ENCODE measurements at regions not wholly inside any gene's neighbourhood (a gene's known extent, or its start where the extent isn't known, plus 50 kb on each side); places are given as distances from the start of the nearest gene placed in this dataset.

DNA sequence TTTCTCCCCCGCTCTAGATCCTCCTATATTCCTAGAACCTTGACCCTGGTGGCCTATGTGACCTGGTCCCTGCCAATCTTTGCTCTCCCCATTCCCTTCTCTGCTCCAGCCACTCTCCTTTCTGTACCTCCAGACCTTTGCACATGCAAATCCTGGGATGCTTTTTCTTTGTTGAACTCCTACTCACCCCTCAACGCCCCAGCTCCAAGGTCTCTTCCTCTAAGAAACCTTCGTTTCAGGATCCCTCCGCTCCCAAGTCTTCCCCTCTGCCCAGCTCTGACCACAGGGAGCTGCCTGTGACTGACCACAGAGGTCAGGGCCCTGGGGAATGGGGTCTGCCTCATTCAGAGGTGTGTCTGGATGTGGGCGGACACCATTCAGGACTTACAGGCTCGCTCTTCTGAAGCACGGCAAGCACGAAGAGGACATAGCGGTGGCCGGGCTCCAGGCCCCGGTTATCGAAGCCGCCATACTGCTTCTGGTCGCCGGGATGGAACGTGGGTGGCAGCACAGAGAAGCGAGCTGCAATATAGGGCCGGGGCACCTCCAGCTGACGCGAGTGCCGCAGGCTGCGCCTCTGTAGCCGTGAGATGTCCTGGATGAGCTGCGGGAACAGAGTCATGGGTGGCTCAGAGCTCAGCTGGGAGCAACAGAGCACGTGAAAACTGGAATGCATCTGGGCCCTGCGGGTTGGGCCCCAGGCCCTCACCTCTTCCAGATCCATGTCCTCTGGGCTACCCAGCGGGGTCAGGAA lies 120.9 kb downstream of the PTPRS start:
- no peak for DNase-seq (ENCODE audit: low read depth, low spot score)
- no peak overlapping the region for H3K27ac ChIP-seq

DNA sequence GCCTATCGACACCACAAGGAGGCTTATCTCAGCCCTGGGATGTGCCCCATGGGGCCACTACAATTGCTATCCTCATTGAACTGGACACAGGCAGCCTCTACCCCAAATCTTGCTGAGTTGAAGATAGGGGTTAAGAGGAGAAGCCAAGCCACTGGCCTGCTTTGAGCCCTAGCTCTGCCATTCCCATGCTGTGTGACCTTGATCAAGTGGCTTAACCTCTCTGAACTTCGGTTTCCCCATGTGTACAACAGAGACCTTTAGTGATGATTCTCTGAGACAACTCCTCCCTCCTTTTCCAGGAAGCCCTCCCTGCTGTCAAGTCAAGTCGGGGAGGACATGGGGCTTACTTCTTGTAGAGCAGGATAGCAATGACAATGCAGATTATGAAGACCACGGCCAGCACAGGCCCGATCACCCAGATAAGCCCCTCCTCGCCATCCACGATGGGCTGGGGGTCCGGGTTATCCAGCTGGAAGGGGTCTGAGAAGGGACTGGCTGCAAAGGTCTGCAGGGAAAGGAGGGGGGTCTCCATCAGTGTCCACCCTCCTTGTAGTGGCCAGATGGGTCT lies 121.6 kb downstream of the PTPRS start:
- no peak for DNase-seq (ENCODE audit: low read depth, low spot score)

DNA sequence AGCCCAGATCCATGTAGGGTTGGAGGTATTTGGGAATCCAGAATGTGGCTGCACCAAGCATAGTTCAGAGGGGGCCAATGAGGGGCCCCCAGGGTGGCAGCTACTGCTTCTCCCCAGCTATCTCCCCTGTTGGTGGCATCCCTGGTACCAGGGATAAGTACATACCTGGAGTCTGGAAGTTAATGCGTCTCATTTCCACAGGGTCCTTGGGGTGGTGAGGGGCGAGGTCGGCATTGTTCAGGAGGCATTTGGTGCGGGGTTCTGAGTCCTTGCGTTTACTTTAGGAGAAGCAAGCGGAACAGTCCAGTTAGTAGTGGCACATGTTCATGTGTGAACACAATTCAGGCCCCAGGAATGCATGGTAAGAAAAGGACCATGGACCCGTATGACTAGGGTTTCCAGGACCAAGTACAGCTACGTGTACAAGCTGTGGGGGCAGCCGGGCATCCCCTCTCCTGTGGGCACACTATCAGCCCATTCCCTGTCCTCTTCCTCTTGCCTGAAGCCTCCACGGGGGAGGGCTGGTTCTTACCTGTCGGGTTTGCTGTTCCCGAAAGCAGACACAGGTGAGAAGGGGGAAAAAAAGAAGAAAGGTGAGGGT lies 122.3 kb downstream of the PTPRS start:
- no peak for DNase-seq (ENCODE audit: low read depth, low spot score)
- H3K27ac ChIP-seq = no peak overlapping the region

More for the DNA sequence above, 121.6 kb downstream of the PTPRS start:
- no peak overlapping the region for H3K27ac ChIP-seq

DNA sequence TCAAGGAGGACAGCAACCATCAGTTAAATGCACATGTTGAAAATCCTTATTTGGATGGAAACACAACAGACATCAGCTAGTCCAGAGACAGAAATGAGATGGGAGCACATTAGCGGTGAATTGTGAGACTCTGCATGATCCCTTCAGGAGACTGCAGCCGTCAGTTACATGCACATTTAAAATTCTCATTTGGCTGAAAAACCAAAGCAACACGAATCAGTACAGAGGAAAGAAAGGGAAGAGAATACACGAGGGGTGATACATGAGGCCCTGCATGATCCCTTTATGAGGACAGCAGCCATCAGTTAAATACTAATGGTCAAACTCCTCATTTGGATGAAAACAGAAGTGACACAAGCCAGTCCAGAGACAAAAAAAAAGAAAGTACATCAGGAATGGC lies 123.4 kb downstream of the PTPRS start:
- no peak for DNase-seq (ENCODE audit: low read depth, low spot score)
- H3K27ac ChIP-seq = no peak overlapping the region

DNA sequence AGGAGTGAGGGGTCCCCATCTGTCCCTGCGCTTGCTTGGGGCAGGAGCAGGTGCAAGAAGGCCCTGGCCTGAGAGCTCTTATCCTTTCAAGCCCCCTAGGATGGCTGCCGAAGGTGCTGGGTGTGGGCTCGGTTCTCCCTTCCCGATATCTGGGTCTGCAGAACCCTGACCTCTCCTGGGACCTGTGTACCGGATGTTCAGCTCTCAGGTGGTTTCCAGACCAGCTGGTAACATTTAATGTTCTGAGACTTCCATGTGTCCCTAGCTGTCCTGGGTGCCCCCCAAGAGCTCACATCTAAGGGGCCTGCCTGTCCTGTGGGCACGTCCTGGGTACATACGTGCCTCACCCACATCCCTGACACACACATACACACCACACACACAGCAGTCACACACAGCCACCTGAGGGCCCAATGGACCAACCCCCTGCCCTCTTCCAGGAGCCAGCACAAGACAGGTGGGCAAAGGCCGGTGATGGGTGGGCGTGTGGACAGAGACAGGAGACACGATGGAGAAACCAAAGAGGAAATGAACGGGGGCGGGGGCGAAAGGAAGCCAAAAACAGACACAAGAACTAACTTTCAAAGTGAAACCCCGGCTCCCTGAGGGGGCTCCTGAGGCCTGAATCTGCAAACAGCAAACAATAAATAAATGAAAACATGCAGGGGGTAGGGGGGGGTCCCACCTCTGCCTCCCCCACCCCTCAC lies 124.3 kb downstream of the PTPRS start:
- H3K27ac ChIP-seq = no peak overlapping the region
- DNase-seq (ENCODE audit: low read depth, low spot score) = no peak

DNA sequence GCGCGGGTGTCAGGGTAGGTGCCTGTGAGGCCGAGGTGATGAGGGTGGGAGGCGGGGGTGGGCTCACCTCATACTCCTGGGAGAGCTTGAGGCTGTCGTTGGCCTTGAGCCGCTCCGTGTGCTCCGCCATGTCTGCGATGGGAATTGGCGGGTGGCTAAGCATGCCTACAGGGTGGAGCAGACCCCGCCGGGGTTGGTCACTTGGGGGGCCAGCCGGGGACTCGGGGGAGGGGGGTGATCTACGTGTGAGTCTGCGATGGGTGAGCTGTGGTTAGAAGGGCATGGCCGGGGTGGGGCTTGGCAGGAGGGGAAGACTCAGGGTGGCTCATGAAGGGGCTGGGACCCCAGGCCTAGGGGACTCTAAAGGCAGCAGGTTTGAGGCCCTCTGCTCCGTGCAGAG lies 125.2 kb downstream of the PTPRS start:
- no peak for DNase-seq (ENCODE audit: low read depth, low spot score)
- H3K27ac ChIP-seq = no peak overlapping the region

DNA sequence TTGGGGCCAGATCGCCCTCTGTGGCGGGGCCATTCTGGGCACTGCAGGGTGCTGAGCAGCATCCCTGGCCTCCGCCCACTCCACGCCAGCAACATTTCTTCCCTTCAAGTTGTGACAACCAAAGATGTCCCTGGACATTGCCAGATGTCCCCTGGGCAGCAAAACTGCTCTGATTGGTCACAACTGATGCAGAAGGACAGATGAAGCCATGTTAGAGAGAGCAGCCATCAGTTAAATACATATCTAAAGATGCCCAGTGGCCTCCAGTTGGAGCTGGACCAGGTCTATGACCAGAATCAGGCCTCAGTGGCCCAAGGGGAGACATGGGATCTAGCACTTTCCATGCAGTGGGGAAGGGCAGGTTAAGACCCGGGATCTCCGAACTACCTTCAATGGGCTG lies 125.7 kb downstream of the PTPRS start:
- no peak overlapping the region for H3K27ac ChIP-seq
- no peak for DNase-seq (ENCODE audit: low read depth, low spot score)

DNA sequence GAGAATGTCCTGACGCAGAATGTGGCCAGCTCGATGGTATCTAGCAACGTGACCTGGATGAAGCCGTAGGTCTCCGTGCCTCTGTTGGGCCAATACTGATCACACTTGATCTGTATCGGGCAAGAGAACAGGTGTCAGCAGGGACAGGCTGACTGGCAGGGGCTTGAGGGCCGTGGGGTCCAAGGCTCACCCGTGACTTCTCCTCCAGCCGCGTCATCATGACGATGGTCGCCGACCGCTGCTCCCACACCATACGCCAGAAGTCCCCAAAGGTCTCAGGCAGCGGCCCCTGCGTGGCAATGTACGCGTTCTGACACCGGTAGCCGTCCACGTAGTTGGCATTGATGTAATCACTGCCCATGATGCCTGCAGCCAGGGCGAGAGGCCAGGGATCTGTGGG lies 126.2 kb downstream of the PTPRS start:
- no peak for DNase-seq (ENCODE audit: low read depth, low spot score)
- H3K27ac ChIP-seq = no peak overlapping the region

DNA sequence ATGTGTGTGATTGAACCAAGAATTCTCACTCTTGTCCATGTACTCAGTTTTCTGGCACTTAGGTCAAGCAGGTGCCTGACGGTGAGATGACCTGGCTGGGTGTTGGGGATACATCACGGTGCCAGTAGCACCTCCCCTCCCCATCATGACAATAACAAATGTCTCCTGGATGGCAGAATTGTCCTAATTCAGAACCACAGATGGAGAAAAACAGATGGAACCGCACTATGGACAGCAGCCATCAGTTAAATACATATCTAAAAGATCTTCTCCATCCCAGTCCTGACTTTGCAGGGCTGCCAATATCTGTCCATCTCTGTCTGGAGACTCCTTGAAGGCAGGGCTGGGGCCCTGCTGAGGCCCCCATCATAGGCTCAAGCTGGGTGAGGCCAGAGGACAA lies 126.9 kb downstream of the PTPRS start:
- DNase-seq (ENCODE audit: low read depth, low spot score) = no peak
- H3K27ac ChIP-seq = no peak overlapping the region

DNA sequence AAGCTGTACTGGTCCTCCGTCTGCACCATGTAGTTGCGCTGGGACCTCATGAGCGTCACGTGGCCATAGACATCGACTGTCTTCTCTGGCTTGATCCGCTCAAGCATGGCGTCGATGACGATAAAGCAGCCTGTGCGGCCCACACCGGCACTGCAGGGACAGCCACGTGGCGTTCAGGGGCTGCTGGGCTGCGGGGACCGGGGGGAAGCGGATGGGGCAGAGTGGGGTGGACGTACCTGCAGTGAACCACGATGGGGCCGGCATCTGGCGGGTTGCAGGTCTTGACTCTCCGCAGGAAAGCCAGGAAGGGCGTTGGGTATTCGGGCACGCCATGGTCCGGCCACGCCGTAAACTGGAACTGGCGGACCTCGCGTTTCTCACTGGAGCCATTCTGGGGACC lies 128.5 kb downstream of the PTPRS start:
- no peak overlapping the region for H3K27ac ChIP-seq
- no peak for DNase-seq (ENCODE audit: low read depth, low spot score)

DNA sequence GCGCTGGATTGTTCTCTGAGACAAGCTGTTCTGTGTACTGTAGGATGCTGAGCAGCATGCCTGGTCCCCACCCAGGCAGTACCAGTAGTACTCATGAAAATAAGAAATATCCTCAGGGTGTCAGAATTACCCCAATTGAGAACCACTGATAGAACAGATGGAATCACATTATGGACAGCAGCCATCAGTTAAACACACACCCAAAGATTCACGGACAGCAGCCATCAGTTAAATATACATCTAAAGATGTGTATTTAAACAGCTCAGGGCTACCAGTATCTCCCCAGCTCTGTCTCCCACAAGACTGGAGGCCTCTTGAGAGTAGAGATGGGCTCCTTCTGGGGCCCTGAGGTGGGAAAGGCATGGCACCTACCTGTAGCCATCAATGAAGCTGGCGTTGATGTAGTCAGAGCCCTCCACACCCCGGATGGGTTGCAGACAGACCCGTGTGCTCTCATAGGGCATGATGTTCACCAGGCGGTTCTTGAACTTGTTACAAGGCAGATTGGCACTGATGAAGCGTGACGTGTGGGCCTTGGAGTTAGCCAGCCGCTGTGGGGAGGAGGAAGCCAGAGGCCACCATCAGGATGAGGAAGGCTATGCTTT lies 129.3 kb downstream of the PTPRS start:
- DNase-seq (ENCODE audit: low read depth, low spot score) = no peak

DNA sequence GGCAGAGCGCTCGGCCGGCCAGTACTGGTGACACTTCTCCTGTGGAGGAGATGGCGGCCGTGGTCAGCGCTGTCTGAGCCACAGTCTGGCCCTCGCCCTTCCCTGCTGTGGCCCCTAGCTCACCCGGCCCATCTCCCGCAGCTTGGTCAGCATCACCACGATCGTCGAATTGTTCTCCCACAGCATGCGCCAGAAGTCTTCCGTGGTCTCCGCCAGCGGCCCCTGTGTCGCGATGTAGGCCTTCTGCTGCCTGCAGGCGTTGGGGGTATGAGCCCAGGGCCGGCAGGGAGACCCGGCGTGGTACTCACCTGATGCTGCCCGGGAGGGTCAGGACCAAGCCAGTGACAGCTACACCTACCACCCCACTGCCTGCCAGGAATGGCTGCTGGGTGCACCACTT lies 130.1 kb downstream of the PTPRS start:
- no peak overlapping the region for H3K27ac ChIP-seq
- DNase-seq (ENCODE audit: low read depth, low spot score) = no peak

More for the DNA sequence above, 129.3 kb downstream of the PTPRS start:
- no peak overlapping the region for H3K27ac ChIP-seq

DNA sequence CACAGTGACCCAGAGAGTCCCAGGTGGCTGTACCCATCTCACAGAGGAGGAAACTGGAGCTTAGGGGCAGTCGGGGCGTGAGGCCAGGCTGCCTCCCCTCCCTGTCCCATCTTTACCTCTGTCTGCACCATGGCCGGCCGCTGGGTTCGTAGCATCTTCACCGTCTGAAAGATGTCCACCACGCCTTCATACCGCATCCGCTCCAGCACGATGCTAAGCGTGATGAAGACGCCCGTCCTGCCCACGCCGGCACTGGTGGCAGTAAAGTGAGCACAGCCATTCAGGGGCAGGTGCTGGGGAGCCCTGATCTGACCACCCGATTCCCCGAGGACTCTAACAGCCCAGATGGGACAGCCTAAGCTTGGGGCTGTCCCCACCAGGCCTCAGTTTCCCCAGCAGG lies 132.8 kb downstream of the PTPRS start:
- no peak overlapping the region for H3K27ac ChIP-seq
- DNase-seq (ENCODE audit: low read depth, low spot score) = no peak

DNA sequence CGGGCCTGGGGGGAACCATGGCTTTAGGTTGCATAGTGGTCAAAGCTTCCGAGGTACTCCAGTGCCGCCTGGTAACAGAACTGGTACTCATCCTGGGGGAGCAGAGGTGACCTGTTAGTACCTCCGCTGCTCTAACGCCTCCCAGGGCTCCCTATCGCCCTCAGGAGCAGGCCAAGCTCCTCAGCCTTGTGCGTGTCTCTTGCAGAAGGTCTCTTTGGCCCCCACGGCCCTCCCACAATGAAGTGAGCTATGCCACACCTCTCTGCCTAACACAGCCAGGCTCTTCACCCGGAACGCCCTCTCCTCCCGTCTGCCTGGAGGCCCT lies 133.9 kb downstream of the PTPRS start:
- no peak overlapping the region for H3K27ac ChIP-seq
- DNase-seq (ENCODE audit: low read depth, low spot score) = no peak

DNA sequence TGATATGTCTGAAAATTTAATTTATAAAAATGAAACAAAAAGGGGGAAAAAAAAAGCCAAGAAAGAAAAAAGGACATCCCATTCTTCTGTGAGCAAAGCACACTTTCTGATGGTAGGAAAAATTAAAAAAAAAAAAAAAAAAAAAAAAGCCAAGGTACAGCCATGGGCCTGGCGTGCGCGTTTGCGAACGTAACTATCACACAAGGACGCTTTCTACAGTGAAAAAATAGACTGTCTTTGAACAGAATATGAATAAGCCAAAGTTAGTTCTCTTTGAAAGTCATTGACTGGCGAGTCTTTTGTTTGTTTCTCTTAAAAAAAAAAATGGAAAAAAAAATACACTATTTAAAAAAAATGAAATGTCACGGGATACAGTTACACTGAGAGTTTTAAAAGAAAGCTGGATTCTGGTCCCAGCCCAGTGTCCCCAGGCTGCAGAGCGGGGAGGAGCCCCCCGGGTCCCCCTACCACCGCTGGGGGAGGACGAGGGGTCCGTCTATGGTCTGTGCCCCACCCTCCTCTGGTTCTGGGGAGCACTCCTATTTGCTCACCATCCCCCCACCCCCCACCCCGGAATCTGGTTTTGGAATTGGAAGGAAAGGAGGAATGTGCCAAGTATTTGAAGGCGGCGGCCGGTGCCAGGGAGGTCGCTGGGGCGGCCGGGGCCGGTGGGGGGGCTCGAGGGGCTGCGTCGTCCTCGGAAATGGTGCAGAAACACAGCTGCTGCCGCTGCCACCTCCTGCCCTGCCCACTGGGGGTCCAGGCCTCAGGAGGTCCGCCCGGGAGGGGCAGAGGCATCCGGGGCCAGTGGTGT lies 134.5 kb downstream of the PTPRS start:
- no peak overlapping the region for H3K27ac ChIP-seq

DNA sequence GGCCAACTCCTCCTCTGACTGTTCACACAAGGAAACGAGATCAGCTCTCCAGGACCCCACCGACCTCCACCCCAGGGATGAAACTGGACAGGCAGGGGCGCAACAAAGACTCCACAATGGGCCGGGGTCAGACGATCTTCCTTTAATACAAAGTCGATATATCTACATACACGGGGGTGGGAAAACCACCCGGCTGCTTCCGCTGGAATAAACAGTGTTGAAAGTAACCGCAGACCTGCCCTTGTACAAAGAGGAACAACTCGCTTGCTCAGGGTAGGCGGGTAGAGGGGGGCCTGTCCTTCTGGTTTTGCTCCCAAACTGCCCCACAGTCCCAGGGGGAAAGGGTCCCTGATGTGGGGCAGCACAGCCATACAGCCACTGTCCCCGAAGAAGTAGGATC lies 135.2 kb downstream of the PTPRS start:
- H3K27ac ChIP-seq = no peak overlapping the region
- no peak for DNase-seq (ENCODE audit: low read depth, low spot score)

More for the DNA sequence above, 134.5 kb downstream of the PTPRS start:
- DNase-seq (ENCODE audit: low read depth, low spot score) = no peak

DNA sequence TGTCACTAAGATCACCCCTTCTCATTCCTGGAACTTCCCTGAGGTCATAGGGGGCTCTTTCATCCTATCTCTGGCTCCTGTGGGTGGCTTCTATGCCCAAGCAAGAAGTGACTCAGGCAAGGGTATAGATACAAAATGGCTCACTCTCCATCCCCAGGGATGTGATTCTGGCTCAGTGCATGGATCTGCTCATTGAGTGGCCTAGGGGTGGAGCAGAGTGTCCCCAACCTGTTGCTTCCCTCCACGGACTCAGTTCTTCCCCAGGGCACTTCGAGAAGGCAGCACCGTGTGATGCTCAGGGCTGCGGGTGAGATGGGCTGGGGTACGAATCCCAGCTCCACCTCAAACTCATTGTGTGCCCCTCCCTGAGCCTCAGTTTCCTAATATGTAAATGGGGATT lies 136.4 kb downstream of the PTPRS start:
- DNase-seq (ENCODE audit: low read depth, low spot score) = no peak
- no peak overlapping the region for H3K27ac ChIP-seq
